ENCODE measurements at regions not wholly inside any gene's neighbourhood (a gene's known extent, or its start where the extent isn't known, plus 50 kb on each side); places are given as distances from the start of the nearest gene placed in this dataset.
"Not testable (repeated sequence)": the region's sequence is repeated elsewhere in the genome, so short reads cannot be mapped to it uniquely, and the experiment has no call there.

GRCh38 chr7:84817016-84817415 is 369.8 kb downstream of the SEMA3D start:
- no peak for DNase-seq

GRCh38 chr7:84813376-84813775 is 373.5 kb downstream of the SEMA3D start:
- no peak for DNase-seq

- DNase-seq: no peak
Observed at GRCh38 chr7:84812021-84812420, 374.8 kb downstream of the SEMA3D start.

GRCh38 chr7:84811362-84811761 is 375.5 kb downstream of the SEMA3D start:
- DNase-seq: no peak

GRCh38 chr7:84809877-84810276 is 377.0 kb downstream of the SEMA3D start:
- no peak for DNase-seq

GRCh38 chr7:84803979-84804378 is 382.9 kb downstream of the SEMA3D start:
- no peak for DNase-seq

GRCh38 chr7:84801396-84801795 is 385.5 kb downstream of the SEMA3D start:
- no peak for DNase-seq

GRCh38 chr7:84800846-84801245 is 386.0 kb downstream of the SEMA3D start:
- DNase-seq: no peak

- no peak for DNase-seq
Observed at GRCh38 chr7:84799106-84799505, 387.8 kb downstream of the SEMA3D start.

- no peak for DNase-seq
Observed at GRCh38 chr7:84792231-84792893, 394.5 kb downstream of the SEMA3D start.

- no peak for DNase-seq
Observed at GRCh38 chr7:84790882-84791281, 396.0 kb downstream of the SEMA3D start.

- DNase-seq: no peak
Observed at GRCh38 chr7:84786073-84786472, 400.8 kb downstream of the SEMA3D start.

- no peak for DNase-seq
Observed at GRCh38 chr7:84784450-84784849, 402.4 kb downstream of the SEMA3D start.

GRCh38 chr7:84783141-84783778 is 403.6 kb downstream of the SEMA3D start:
- DNase-seq: no peak

GRCh38 chr7:84781838-84782237 is 405.0 kb downstream of the SEMA3D start:
- no peak for DNase-seq

- no peak for DNase-seq
Observed at GRCh38 chr7:84780158-84781124, 406.4 kb downstream of the SEMA3D start.

GRCh38 chr7:84757761-84758160 is 429.1 kb downstream of the SEMA3D start:
- no peak for DNase-seq

GRCh38 chr7:84746353-84746752 is 440.5 kb downstream of the SEMA3D start:
- DNase-seq: no peak

- DNase-seq: no peak
Observed at GRCh38 chr7:84744385-84744784, 442.5 kb downstream of the SEMA3D start.

GRCh38 chr7:84738583-84739150 is 448.2 kb downstream of the SEMA3D start:
- DNase-seq: no peak

GRCh38 chr7:84735677-84736076 is 451.2 kb downstream of the SEMA3D start:
- DNase-seq: no peak

- no peak for DNase-seq
Observed at GRCh38 chr7:84735011-84735410, 451.8 kb downstream of the SEMA3D start.

- not testable (repeated sequence) for DNase-seq
Observed at GRCh38 chr7:84733976-84734375, 452.9 kb downstream of the SEMA3D start.

All from NCI-H1694 treated with DMSO at 0.1 percent for 48 hours (cell line).